ENCODE measurements at regions not wholly inside any gene's neighbourhood (a gene's known extent, or its start where the extent isn't known, plus 50 kb on each side); places are given as distances from the start of the nearest gene placed in this dataset.
"Not testable (repeated sequence)": the region's sequence is repeated elsewhere in the genome, so short reads cannot be mapped to it uniquely, and the experiment has no call there.

- DNase-seq = no peak
These were observed 63.2 kb upstream of the SNX19 start for GRCh38 chr11:130979386-130979972.

DNA sequence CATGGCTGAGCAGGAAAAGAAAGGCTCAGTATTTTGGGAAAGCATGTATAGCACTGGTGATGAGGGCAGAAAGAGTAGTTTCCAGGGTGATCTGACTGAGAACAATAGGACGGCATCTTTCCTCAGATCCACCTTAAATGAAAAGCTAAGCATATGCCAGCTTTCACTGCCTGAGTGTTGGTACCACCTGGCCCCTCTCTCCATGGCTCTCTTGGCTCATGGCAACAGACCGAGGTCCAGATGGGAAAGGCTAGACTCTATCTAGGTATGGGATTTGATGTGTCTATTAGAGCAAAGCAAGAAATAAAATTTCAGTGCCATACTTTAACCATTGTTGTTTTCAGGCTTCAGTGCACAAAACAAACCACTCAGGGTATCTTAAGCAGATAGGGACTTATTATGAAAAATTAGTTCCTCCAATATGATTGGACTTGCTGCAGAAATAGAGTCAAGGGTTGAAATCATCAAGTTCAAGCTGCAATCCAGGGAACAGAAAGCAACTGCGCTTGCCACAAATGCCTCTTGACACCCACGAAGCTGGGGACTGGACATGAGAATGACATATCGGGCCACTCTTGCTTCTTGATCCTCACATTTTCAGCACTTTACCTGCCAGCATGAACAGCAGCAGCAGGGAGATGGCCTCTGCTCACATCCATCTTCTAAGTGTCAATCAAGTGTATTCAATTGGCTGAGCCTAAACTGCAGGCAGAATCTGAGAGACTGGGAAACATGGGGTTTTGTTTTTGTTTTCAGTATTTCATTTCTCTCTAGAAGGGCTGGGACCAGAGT is 64.0 kb upstream of the SNX19 start:
- DNase-seq = no peak

DNA sequence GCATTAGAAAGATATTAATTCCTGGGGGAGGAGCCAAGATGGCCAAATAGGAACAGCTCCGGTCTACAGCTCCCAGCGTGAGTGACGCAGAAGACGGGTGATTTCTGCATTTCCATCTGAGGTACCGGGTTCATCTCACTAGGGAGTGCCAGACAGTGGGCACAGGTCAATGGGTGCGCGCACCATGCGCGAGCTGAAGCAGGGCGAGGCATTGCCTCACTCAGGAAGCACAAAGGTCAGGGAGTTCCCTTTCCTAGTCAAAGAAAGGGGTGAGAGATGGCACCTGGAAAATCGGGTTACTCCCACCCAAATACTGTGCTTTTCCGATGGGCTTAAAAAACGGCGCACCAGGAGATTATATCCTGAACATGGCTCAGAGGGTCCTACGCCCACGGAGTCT is 68.0 kb upstream of the SNX19 start:
- DNase-seq = not testable (repeated sequence)

DNA sequence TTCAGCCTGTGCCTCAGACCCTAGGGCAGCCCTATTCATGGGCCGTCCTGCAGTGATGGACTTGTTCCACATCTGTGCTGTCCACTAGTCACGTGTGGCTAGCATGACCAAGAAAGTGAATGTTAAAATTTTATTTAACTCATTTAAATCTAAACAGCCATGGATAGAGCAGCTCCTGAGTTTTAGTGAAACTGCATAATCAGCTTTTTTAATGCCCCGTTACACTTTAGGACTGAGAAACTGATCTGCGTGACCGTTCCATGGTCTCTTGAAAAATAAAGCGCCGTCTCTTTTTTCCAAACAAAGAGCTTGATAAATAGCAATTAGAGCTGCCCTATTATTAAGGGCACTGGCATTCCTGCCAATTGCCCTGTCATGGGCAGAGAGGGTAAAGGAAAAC is 76.5 kb upstream of the SNX19 start:
- no peak for DNase-seq

DNA sequence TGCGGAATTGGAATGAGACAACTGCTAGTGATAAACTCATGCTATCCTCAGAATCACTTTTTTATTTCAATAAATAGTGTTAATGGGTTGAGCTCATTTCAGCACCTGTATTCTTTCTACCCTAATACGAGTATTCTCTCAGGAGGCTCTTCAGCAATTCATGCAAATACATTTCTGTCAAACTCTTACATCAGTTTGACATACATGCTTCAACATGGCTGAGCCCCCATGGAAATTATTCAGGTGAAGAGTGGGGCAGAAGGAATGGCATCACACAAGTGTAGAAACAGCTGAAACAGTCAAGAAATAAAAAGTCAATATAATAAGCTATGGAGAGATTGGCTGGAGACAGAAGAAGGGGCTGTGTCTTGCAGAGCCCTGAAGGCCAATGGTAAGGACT is 77.8 kb upstream of the SNX19 start:
- DNase-seq = no peak

DNA sequence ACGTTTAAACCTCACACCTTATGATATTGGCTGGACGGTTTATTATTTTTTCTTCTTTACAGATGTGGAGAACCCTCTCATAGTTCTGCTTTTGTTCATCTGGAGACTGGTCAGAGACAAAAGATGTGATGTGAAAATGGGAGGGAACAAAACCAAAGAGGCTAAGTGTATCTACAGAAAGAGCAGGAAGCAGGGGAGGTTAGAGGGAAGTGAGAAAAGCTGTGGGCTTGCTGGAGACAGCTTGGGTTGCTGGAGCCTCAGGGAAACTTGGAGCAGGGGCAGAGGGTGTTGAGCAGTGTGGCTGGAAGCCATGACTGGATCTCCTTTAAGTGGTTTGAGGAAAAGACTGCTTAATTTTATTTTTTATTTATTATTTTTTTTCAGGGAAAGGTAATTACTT is 79.0 kb upstream of the SNX19 start:
- no peak for DNase-seq

GRCh38 chr11:130997278-130997677 is 81.0 kb upstream of the SNX19 start:
- DNase-seq = no peak

GRCh38 chr11:130999086-130999485 is 82.8 kb upstream of the SNX19 start:
- DNase-seq = no peak

GRCh38 chr11:130999992-131000770 is 83.9 kb upstream of the SNX19 start:
- no peak for DNase-seq

- no peak for DNase-seq
These were observed 85.9 kb upstream of the SNX19 start for GRCh38 chr11:131002145-131002544.

- no peak for DNase-seq
These were observed 89.5 kb upstream of the SNX19 start for GRCh38 chr11:131005829-131006228.

DNA sequence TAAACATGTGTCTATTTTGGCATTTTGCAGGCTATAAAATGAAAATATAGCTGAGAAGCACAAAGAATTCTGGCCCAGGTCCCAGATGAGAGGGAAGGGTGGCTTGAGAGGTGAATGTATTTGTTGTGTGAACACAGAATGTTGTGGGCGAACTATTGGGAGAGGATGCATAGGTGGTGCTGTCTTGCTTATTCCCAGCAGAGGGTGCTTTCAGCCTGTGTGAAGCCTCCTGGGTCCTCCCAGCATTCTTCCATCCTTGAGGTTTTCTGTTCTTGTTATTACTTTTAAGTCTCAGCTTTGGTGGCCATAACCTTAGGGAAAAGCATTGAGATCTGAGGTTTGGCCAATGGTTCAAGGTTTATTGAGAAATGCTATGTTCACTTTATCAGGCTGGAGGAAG is 108.7 kb upstream of the SNX19 start:
- DNase-seq = no peak

DNA sequence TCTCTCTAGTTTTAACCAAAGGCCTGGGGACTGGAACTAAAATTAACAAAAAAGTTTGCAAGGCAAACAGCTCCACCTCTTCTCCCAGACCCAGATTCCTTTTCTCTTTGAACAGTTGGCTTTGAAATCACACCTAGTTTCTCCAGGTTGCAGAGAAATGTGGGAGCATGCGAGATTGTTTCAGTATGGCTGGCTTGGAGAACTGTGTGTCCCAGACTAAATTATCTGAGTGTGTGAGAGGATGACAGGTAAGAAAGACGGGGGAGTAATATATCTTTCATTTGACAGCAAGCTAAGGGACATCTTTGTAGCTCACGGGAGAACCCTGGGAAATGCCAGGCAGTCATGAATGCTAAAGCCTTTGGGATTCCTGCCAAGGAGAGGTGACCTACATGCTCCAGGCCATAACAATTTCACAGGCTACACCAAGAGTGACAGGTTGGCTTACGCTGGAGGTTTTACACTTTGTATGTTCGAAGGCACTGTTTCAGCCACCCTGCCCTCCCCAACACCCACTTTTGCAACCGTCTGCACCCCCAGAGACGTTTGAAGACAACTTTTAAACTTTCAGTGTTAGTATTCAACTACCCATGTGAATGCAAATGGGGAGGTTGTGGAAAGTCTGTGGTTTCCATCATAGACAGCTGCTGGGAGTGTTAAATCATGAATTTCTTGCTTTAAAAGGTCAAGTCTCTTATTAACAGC is 109.3 kb upstream of the SNX19 start:
- DNase-seq = no peak

DNA sequence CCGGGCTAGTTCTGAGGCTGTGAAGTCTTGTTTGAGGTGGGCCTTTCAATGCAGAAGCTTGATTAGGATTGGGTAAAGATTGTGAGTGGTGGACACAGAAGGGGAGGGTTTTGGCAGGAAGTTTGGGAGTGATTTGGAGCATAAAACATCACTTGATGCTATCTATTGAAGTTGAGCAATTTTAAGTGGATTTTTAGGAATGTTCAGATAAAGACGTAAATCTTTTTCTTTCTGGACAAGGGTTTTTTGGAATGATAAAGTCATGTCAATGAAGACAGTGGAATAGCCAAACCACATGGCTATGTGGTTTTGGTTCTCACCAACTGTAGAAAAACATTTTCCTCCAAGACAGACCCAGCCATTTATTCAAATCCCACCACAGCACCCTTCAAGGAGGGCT is 111.2 kb upstream of the SNX19 start:
- DNase-seq = no peak

DNA sequence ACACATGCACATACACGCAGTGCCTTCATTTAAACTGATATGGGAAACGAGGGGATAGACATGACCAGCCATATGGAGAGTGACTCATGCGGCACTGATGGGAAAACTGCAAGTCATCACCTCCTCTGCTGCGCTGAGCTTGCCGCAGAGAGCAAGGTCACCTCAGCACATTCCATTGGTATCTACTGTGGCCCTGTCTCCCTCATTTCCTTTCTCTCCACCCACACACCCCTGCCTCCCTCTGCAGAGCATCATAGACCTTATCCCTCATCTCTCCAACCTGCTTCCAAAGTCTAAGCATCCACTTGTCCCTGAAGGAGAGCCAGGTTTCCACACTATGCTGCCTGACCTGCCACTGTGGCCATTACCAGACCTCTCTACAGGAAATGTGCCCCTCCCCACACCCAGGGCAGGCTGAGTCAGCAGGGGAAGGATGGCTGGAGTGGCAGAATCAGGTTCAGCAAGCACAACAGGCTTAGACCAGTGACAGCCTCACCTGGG is 116.9 kb upstream of the SNX19 start:
- DNase-seq = no peak

- DNase-seq = no peak
These were observed 120.2 kb upstream of the SNX19 start for GRCh38 chr11:131036514-131036913.

- DNase-seq = no peak
These were observed 121.6 kb upstream of the SNX19 start for GRCh38 chr11:131037873-131038272.

DNA sequence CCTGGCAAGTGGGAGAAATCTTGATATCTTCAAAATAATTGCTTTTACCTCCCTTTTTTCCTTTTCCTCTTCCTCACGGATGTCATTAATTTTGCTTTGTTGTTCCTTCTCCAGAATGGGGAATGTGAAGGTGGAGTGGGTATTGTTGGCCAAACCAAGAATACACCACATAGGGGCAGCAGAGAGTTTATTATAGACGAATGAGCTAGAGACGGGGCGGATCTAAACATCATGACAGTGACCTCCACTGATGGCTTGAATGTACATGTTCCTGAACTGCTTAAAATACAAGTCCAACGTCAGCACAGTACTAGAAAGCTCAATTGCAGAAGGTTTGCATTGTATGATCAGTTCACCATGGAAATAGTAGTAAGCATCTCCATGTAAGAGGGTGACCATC is 122.3 kb upstream of the SNX19 start:
- no peak for DNase-seq

DNA sequence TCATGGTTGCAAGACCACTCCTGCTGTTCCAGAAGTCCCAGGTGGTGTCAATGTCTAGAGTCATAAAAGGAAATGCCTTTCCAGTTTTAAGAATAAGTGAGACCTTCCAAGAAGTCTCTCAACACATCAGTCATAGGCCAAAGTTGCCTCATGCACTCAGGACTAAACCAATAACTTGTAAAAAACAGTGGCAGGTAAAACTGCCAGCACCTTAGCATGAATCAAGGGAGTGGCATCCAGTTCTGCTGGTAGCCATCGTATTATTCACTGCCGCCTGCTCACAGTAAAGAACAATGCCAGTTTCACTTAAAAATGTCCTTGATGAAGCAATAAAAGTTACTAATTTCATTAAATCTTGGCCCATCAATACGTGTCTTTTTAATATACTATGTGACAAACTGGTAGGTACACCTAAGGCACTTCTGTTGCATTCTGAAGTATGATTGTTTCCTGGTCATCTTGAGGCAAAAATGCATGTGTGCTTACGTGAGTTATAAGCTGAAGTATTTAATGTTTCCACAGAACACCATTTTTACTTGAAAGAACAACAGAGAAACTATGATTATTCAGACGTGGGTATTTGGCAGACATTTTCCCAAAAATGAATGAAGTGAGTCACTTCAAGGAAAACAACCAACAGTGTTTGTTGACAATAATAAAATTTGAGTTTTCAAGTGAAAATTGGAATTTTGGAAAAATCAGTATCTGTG is 125.2 kb upstream of the SNX19 start:
- DNase-seq = no peak

DNA sequence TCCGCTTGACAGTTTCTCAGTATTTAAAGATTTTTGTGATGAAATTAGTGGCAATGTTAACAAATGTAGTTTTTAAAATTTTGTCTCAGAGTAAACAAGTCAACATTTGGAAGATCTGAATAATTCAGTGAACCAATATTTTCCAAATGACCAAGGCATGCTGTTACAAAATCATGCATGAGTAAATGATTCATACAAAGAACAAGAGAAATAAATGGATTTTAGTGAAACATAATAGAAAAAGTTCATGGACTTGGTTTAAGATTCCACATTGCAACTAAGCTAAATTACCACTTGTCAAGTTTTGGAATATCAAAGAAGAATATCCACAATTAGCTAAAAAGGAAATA is 125.7 kb upstream of the SNX19 start:
- no peak for DNase-seq

DNA sequence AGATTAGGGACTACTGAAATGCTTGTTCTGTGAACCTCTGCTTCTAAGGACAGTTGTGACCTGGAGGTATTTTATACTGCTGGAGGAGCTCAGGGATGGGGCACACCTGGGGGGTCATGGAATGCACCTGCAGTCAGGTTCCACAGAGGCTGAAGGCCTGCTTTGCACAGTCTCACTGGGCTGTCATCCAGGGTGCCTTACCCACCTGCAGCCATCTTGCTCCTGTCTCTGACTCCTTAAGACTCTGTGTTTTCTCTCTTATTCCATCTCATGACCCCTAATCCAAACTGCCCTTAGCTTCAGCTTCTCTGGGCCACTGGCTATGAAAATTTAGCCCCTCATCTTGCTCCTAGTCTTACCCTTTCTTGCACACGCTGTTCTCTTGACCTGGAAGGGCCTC is 127.0 kb upstream of the SNX19 start:
- DNase-seq = no peak

DNA sequence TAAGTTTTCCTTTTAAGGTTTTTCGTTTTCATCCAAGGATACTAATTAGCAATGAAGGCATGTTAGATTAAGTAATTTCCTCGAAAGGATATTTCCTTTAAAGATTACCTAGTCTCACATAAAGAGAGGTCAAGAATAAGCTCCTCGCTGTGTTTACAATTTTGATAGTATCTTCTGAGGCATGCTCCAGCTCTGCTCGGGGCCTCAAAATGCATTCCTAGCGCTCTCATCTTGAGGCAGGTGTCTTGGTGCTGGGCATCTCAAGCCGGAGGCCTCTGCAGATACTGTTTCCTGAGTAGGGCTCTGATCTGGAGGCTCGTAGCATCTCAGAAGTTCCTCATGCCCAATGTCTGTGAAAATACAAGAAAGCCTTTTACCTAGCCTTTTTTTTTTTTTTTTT is 128.6 kb upstream of the SNX19 start:
- DNase-seq = no peak

- no peak for DNase-seq
These were observed 136.1 kb upstream of the SNX19 start for GRCh38 chr11:131052367-131052766.
